ENCODE measurements at regions not wholly inside any gene's neighbourhood (a gene's known extent, or its start where the extent isn't known, plus 50 kb on each side); places are given as distances from the start of the nearest gene placed in this dataset.

GRCh38 chr15:93587059-93587521 is 498.1 kb upstream of the RGMA start:
- H3K4me1 ChIP-seq (ENCODE audit: control insufficient read depth in 2 of 3, insufficient read depth in 2 of 3, low read depth in 1 of 3, low read length in 3 of 3), result no peaks in the 10 kb centered on the region
- no peak for TF ChIP-seq CTCF (IDR thresholded peaks at IDR 0.05; ENCODE audit: borderline replicate concordance, extremely low read depth, insufficient read depth)
- no peaks in the 10 kb centered on the region for H3K9me3 ChIP-seq (ENCODE audit: control insufficient read depth in 2 of 3, insufficient read depth in 1 of 3, low read length in 3 of 3)
- DNase-seq (peak in 1 of 5 donors; percentile 28), FAIRE-seq (no peak)
- no peaks in the 10 kb centered on the region for H3K36me3 ChIP-seq (ENCODE audit: control insufficient read depth in 2 of 3, insufficient read depth in 3 of 3, low read length in 3 of 3)
- intact Hi-C loops (cut with DNase I), result no loop called here
- H3K27me3 ChIP-seq (ENCODE audit: control insufficient read depth, insufficient read depth, low read length), result no peaks in the 10 kb centered on the region
- no peak overlapping the region for H3K4me3 ChIP-seq (ENCODE audit: low read length in 3 of 3)
- no peak overlapping the region for H3K27ac ChIP-seq (ENCODE audit: low read depth in 2 of 2, low read length in 2 of 2)
- H3K9ac ChIP-seq (ENCODE audit: low read length in 3 of 3), result no peak overlapping the region

- Histone ChIP-seq H3K9me3 (ENCODE audit: control insufficient read depth in 2 of 3, insufficient read depth in 1 of 3, low read length in 3 of 3) (no peaks in the 10 kb centered on the region), H3K36me3 (ENCODE audit: control insufficient read depth in 2 of 3, insufficient read depth in 3 of 3, low read length in 3 of 3) (no peaks in the 10 kb centered on the region), H3K27ac (ENCODE audit: low read depth in 2 of 2, low read length in 2 of 2) (no peak overlapping the region), H3K4me3 (ENCODE audit: low read length in 3 of 3) (no peak overlapping the region), H3K27me3 (ENCODE audit: control insufficient read depth, insufficient read depth, low read length) (no peaks in the 10 kb centered on the region), H3K9ac (ENCODE audit: low read length in 3 of 3) (no peak overlapping the region), H3K4me1 (ENCODE audit: control insufficient read depth in 2 of 3, insufficient read depth in 2 of 3, low read depth in 1 of 3, low read length in 3 of 3) (no peaks in the 10 kb centered on the region)
- no peak for FAIRE-seq
- no peak for DNase-seq
- no peak for TF ChIP-seq CTCF (IDR thresholded peaks at IDR 0.05; ENCODE audit: borderline replicate concordance, extremely low read depth, insufficient read depth)
- intact Hi-C loops (cut with DNase I), result no loop called here
Observed at GRCh38 chr15:93585012-93585411, 496.0 kb upstream of the RGMA start.

- Histone ChIP-seq H3K36me3 (ENCODE audit: control insufficient read depth in 2 of 3, insufficient read depth in 3 of 3, low read length in 3 of 3) (no peaks in the 10 kb centered on the region), H3K4me1 (ENCODE audit: control insufficient read depth in 2 of 3, insufficient read depth in 2 of 3, low read depth in 1 of 3, low read length in 3 of 3) (no peaks in the 10 kb centered on the region), H3K4me3 (ENCODE audit: low read length in 3 of 3) (no peak overlapping the region), H3K27me3 (ENCODE audit: control insufficient read depth, insufficient read depth, low read length) (no peaks in the 10 kb centered on the region), H3K9ac (ENCODE audit: low read length in 3 of 3) (no peak overlapping the region), H3K27ac (ENCODE audit: low read depth in 2 of 2, low read length in 2 of 2) (no peak overlapping the region), H3K9me3 (ENCODE audit: control insufficient read depth in 2 of 3, insufficient read depth in 1 of 3, low read length in 3 of 3) (no peaks in the 10 kb centered on the region)
- no peak for TF ChIP-seq CTCF (IDR thresholded peaks at IDR 0.05; ENCODE audit: borderline replicate concordance, extremely low read depth, insufficient read depth)
- peak in 1 of 5 donors; percentile 22 for DNase-seq
- no peak for FAIRE-seq
- intact Hi-C loops (cut with DNase I), result no loop called here
Observed at GRCh38 chr15:93583968-93584367, 495.0 kb upstream of the RGMA start.

- intact Hi-C loops (cut with DNase I), result no loop called here
- H3K27ac ChIP-seq (ENCODE audit: low read depth in 2 of 2, low read length in 2 of 2), result no peak overlapping the region
- no peaks in the 10 kb centered on the region for H3K36me3 ChIP-seq (ENCODE audit: control insufficient read depth in 2 of 3, insufficient read depth in 3 of 3, low read length in 3 of 3)
- H3K4me3 ChIP-seq (ENCODE audit: low read length in 3 of 3), result no peak overlapping the region
- TF ChIP-seq CTCF (IDR thresholded peaks at IDR 0.05; ENCODE audit: borderline replicate concordance, extremely low read depth, insufficient read depth), result no peak
- H3K4me1 ChIP-seq (ENCODE audit: control insufficient read depth in 2 of 3, insufficient read depth in 2 of 3, low read depth in 1 of 3, low read length in 3 of 3), result no peaks in the 10 kb centered on the region
- no peak for FAIRE-seq
- H3K27me3 ChIP-seq (ENCODE audit: control insufficient read depth, insufficient read depth, low read length), result no peaks in the 10 kb centered on the region
- H3K9ac ChIP-seq (ENCODE audit: low read length in 3 of 3), result no peak overlapping the region
- H3K9me3 ChIP-seq (ENCODE audit: control insufficient read depth in 2 of 3, insufficient read depth in 1 of 3, low read length in 3 of 3), result no peaks in the 10 kb centered on the region
- no peak for DNase-seq
Observed at GRCh38 chr15:93583552-93583951, 494.5 kb upstream of the RGMA start.

Measured in kidney (tissue), 13 donors.